Natural killer cell treated with Interleukin-12 subunit alpha and Interleukin-12 subunit beta and Interleukin-15 and Interleukin-18, amount 100 ng/mL, for 72 hours (primary cell): ENCODE measurements at regions not wholly inside any gene's neighbourhood (a gene's known extent, or its start where the extent isn't known, plus 50 kb on each side); places are given as distances from the start of the nearest gene placed in this dataset.
"Not testable (repeated sequence)": the region's sequence is repeated elsewhere in the genome, so short reads cannot be mapped to it uniquely, and the experiment has no call there.

ENCODE experiments used
- ATAC-seq, 2 donors: fragments of 150-1000 bp; cut with Tn5 transposase in 1 of 2; sonication (Bioruptor Pico), chemical (Tn5 transposase) in 1 of 2; 2 replicates each; pipeline ENCODE4 v1.10.0; 2021
- DNase-seq: peaks from one replicate; pipeline ENCODE4 v3.0.0; 2022; ENCODE audit warnings: low spot score
- H3K27ac Mint-ChIP-seq, 2 donors: 1 replicate in 1 of 2; 2 replicates in 1 of 2; pipeline ENCODE4 v1.8.0; 2022; ENCODE audit warnings: mixed read lengths in 2 of 2, mild to moderate bottlenecking in 1 of 2, moderate library complexity in 1 of 2
- H3K27me3 Mint-ChIP-seq, 2 donors: 1 replicate in 1 of 2; 2 replicates in 1 of 2; pipeline ENCODE4 v1.8.0; 2022; ENCODE audit warnings: mixed read lengths in 2 of 2
- H3K36me3 Mint-ChIP-seq: one replicate; pipeline ENCODE4 v1.8.0; 2022; ENCODE audit warnings: mixed read lengths
- H3K4me1 Mint-ChIP-seq, 2 donors: 1 replicate in 1 of 2; 2 replicates in 1 of 2; pipeline ENCODE4 v1.8.0; 2022; ENCODE audit warnings: low read depth in 2 of 2, mixed read lengths in 2 of 2, mild to moderate bottlenecking in 1 of 2
- H3K4me3 Mint-ChIP-seq: one replicate; pipeline ENCODE4 v1.8.0; 2022; ENCODE audit warnings: mixed read lengths
- H3K9me3 Mint-ChIP-seq: 2 replicates; pipeline ENCODE4 v1.8.0; 2022; ENCODE audit warnings: mixed read lengths

GRCh38 chr1:229710746-229711145 is 84.7 kb downstream of the URB2 start:
- Mint-ChIP-seq H3K9me3 (peaks cover 2% of the 10 kb centered on the region), H3K4me3 (no peak overlapping the region), H3K27ac (no peak overlapping the region), H3K27me3 (peaks cover 9 to 15% of the 10 kb centered on the region in 2 donors), H3K36me3 (peaks cover 5% of the 10 kb centered on the region), H3K4me1 (no peaks in the 10 kb centered on the region)
- DNase-seq = no peak
- no peak for ATAC-seq

GRCh38 chr1:229714306-229714705 is 88.3 kb downstream of the URB2 start:
- H3K4me3 Mint-ChIP-seq = no peak overlapping the region
- no peak for ATAC-seq
- H3K4me1 Mint-ChIP-seq = no peaks in the 10 kb centered on the region
- DNase-seq = no peak
- H3K9me3 Mint-ChIP-seq = no peaks in the 10 kb centered on the region
- H3K36me3 Mint-ChIP-seq = no peaks in the 10 kb centered on the region
- H3K27me3 Mint-ChIP-seq = peaks cover 8 to 13% of the 10 kb centered on the region in 2 donors
- H3K27ac Mint-ChIP-seq = no peak overlapping the region

GRCh38 chr1:229714964-229715603 is 89.0 kb downstream of the URB2 start:
- Mint-ChIP-seq H3K9me3 (no peaks in the 10 kb centered on the region), H3K36me3 (no peaks in the 10 kb centered on the region), H3K4me1 (no peaks in the 10 kb centered on the region), H3K4me3 (no peak overlapping the region), H3K27ac (no peak overlapping the region), H3K27me3 (peaks cover 8 to 15% of the 10 kb centered on the region in 2 donors)
- DNase-seq (no peak), ATAC-seq (peak in 1 of 2 donors; percentile 52)

GRCh38 chr1:229716069-229716468 is 90.0 kb downstream of the URB2 start:
- Mint-ChIP-seq H3K36me3 (no peaks in the 10 kb centered on the region), H3K9me3 (no peaks in the 10 kb centered on the region)

GRCh38 chr1:229716704-229717103 is 90.7 kb downstream of the URB2 start:
- H3K4me1 Mint-ChIP-seq = no peaks in the 10 kb centered on the region
- H3K36me3 Mint-ChIP-seq = no peaks in the 10 kb centered on the region
- H3K27ac Mint-ChIP-seq = no peak overlapping the region
- no peaks in the 10 kb centered on the region for H3K9me3 Mint-ChIP-seq
- no peak for DNase-seq
- no peak overlapping the region for H3K4me3 Mint-ChIP-seq
- ATAC-seq = no peak
- H3K27me3 Mint-ChIP-seq = peaks cover 6 to 17% of the 10 kb centered on the region in 2 donors

More at GRCh38 chr1:229716069-229716468, 90.0 kb downstream of the URB2 start:
- Mint-ChIP-seq H3K27ac (no peak overlapping the region), H3K4me3 (no peak overlapping the region), H3K27me3 (peaks cover 3 to 12% of the 10 kb centered on the region in 2 donors), H3K4me1 (no peaks in the 10 kb centered on the region)
- DNase-seq = no peak
- ATAC-seq = no peak

- H3K27me3 Mint-ChIP-seq = peaks cover 11 to 29% of the 10 kb centered on the region in 2 donors
- no peak for ATAC-seq
Measured at GRCh38 chr1:229717786-229718576, 91.9 kb downstream of the URB2 start.

GRCh38 chr1:229726061-229726460 is 100.0 kb downstream of the URB2 start:
- DNase-seq = no peak
- H3K4me1 Mint-ChIP-seq = no peaks in the 10 kb centered on the region
- peaks cover 21 to 23% of the 10 kb centered on the region in 2 donors for H3K27me3 Mint-ChIP-seq
- ATAC-seq = no peak
- no peak overlapping the region for H3K4me3 Mint-ChIP-seq
- no peaks in the 10 kb centered on the region for H3K36me3 Mint-ChIP-seq
- H3K9me3 Mint-ChIP-seq = no peaks in the 10 kb centered on the region
- no peak overlapping the region for H3K27ac Mint-ChIP-seq

More at GRCh38 chr1:229717786-229718576, 91.9 kb downstream of the URB2 start:
- H3K36me3 Mint-ChIP-seq = no peaks in the 10 kb centered on the region
- no peaks in the 10 kb centered on the region for H3K4me1 Mint-ChIP-seq
- H3K9me3 Mint-ChIP-seq = no peaks in the 10 kb centered on the region
- no peak overlapping the region for H3K4me3 Mint-ChIP-seq
- DNase-seq = no peak
- no peak overlapping the region for H3K27ac Mint-ChIP-seq

- Mint-ChIP-seq H3K9me3 (no peaks in the 10 kb centered on the region), H3K4me1 (no peaks in the 10 kb centered on the region), H3K27me3 (peaks cover 16 to 22% of the 10 kb centered on the region in 2 donors), H3K4me3 (no peak overlapping the region), H3K36me3 (no peaks in the 10 kb centered on the region), H3K27ac (no peak overlapping the region)
- ATAC-seq = no peak
- DNase-seq = no peak
Measured at GRCh38 chr1:229729916-229730315, 103.9 kb downstream of the URB2 start.

GRCh38 chr1:229730573-229730972 is 104.5 kb downstream of the URB2 start:
- Mint-ChIP-seq H3K9me3 (no peaks in the 10 kb centered on the region), H3K4me3 (no peak overlapping the region), H3K27ac (no peak overlapping the region), H3K4me1 (no peaks in the 10 kb centered on the region), H3K27me3 (peaks cover 16 to 22% of the 10 kb centered on the region in 2 donors), H3K36me3 (no peaks in the 10 kb centered on the region)
- ATAC-seq (no peak), DNase-seq (no peak)

GRCh38 chr1:229732061-229732460 is 106.0 kb downstream of the URB2 start:
- ATAC-seq = no peak
- H3K27me3 Mint-ChIP-seq = peaks cover 19 to 22% of the 10 kb centered on the region in 2 donors

GRCh38 chr1:229736376-229736775 is 110.3 kb downstream of the URB2 start:
- Mint-ChIP-seq H3K4me1 (no peaks in the 10 kb centered on the region), H3K27ac (no peak overlapping the region), H3K27me3 (peaks cover 13 to 36% of the 10 kb centered on the region in 2 donors), H3K36me3 (peaks cover 9% of the 10 kb centered on the region), H3K9me3 (peaks cover 2% of the 10 kb centered on the region), H3K4me3 (no peak overlapping the region)
- DNase-seq (no peak), ATAC-seq (no peak)

More at GRCh38 chr1:229732061-229732460, 106.0 kb downstream of the URB2 start:
- H3K9me3 Mint-ChIP-seq = no peaks in the 10 kb centered on the region
- H3K4me1 Mint-ChIP-seq = no peaks in the 10 kb centered on the region
- peaks cover 4% of the 10 kb centered on the region for H3K36me3 Mint-ChIP-seq
- H3K4me3 Mint-ChIP-seq = no peak overlapping the region
- no peak for DNase-seq
- H3K27ac Mint-ChIP-seq = no peak overlapping the region

GRCh38 chr1:229742614-229743013 is 116.6 kb downstream of the URB2 start:
- H3K27ac Mint-ChIP-seq = not testable (repeated sequence)
- peaks cover 11% of the 10 kb centered on the region for H3K36me3 Mint-ChIP-seq
- H3K27me3 Mint-ChIP-seq = peaks cover 24 to 62% of the 10 kb centered on the region in 2 donors

GRCh38 chr1:229749992-229750391 is 123.9 kb downstream of the URB2 start:
- ATAC-seq (no peak), DNase-seq (no peak)
- H3K27me3 Mint-ChIP-seq = peaks cover 15 to 19% of the 10 kb centered on the region in 2 donors
- no peak overlapping the region for H3K27ac Mint-ChIP-seq
- H3K36me3 Mint-ChIP-seq = no peaks in the 10 kb centered on the region
- H3K4me1 Mint-ChIP-seq = peaks cover 5 to 6% of the 10 kb centered on the region in 2 donors
- H3K4me3 Mint-ChIP-seq = no peak overlapping the region
- H3K9me3 Mint-ChIP-seq = no peaks in the 10 kb centered on the region

More at GRCh38 chr1:229742614-229743013, 116.6 kb downstream of the URB2 start:
- not testable (repeated sequence) for DNase-seq, H3K4me3 Mint-ChIP-seq, H3K4me1 Mint-ChIP-seq, ATAC-seq
- peaks cover 11% of the 10 kb centered on the region for H3K9me3 Mint-ChIP-seq

- no peaks in the 10 kb centered on the region for H3K36me3 Mint-ChIP-seq
- DNase-seq (no peak), ATAC-seq (no peak)
- peaks cover 3 to 7% of the 10 kb centered on the region in 2 donors for H3K27me3 Mint-ChIP-seq
- no peaks in the 10 kb centered on the region for H3K9me3 Mint-ChIP-seq
- H3K4me3 Mint-ChIP-seq = no peak overlapping the region
- H3K27ac Mint-ChIP-seq = no peak overlapping the region
- H3K4me1 Mint-ChIP-seq = peaks cover 5 to 6% of the 10 kb centered on the region in 2 donors
Measured at GRCh38 chr1:229751610-229752009, 125.6 kb downstream of the URB2 start.
